ENCODE measurements at regions not wholly inside any gene's neighbourhood (a gene's known extent, or its start where the extent isn't known, plus 50 kb on each side); places are given as distances from the start of the nearest gene placed in this dataset.

- no peak overlapping the region for H3K9ac ChIP-seq (ENCODE audit: low read depth, low read length)
- no peak overlapping the region for H2AFZ ChIP-seq (replicated peaks; ENCODE audit: low read length, poor library complexity)
- H3K4me3 ChIP-seq (ENCODE audit: insufficient read depth, low read depth, low read length), result no peak overlapping the region
- no peak overlapping the region for H3K4ac ChIP-seq (ENCODE audit: low read depth, low read length)
- H3K4me1 ChIP-seq (ENCODE audit: control insufficient read depth, insufficient read depth, low read length), result no peaks in the 10 kb centered on the region
- no peak for TF ChIP-seq FOS (IDR thresholded peaks at IDR 0.05; ENCODE audit: low read depth, low read length)
- no peaks in the 10 kb centered on the region for H4K20me1 ChIP-seq (ENCODE audit: insufficient read depth, low read length)
- no peak overlapping the region for H3K23ac ChIP-seq (ENCODE audit: low read depth, low read length)
- no peaks in the 10 kb centered on the region for H3K36me3 ChIP-seq (ENCODE audit: control insufficient read depth, insufficient read depth, low read length)
- ChIA-PET CTCF (no interaction called here), POLR2A (ENCODE audit: unreplicated experiment) (no interaction called here)
- H2BK5ac ChIP-seq (ENCODE audit: low read depth, low read length, poor library complexity, severe bottlenecking), result no peak overlapping the region
- H2BK15ac ChIP-seq (ENCODE audit: low read depth, low read length), result no peak overlapping the region
- in situ Hi-C loops (cut with MboI; ENCODE audit: low sequenced_read_pairs), result no loop called here
- H3K9me1 ChIP-seq (ENCODE audit: insufficient read depth, low read length), result no peaks in the 10 kb centered on the region
- no peak overlapping the region for H3K4me2 ChIP-seq (ENCODE audit: low read depth, low read length)
- H2AK5ac ChIP-seq (ENCODE audit: low read depth, low read length), result no peak overlapping the region
- H4K91ac ChIP-seq (ENCODE audit: insufficient read depth, low read depth, low read length), result no peak overlapping the region
- DNase-seq (no peak), ATAC-seq (ENCODE audit: low read depth) (no peak)
- no peak overlapping the region for H3K56ac ChIP-seq (ENCODE audit: extremely low read depth, insufficient read depth, low read length)
- H2AK9ac ChIP-seq (replicated peaks; ENCODE audit: low read depth, low read length, poor library complexity), result no peak overlapping the region
- intact Hi-C loops (cut with micrococcal nuclease), result no loop called here
- H3K27ac ChIP-seq (ENCODE audit: insufficient read depth, low read length), result no peak overlapping the region
- H3K14ac ChIP-seq (replicated peaks; ENCODE audit: low read depth, low read length), result no peak overlapping the region
- no peaks in the 10 kb centered on the region for H3K27me3 ChIP-seq (ENCODE audit: control insufficient read depth, insufficient read depth, low read length)
- no peaks in the 10 kb centered on the region for H3K79me1 ChIP-seq (ENCODE audit: low read depth in 1 of 2, low read length in 2 of 2)
- H2BK20ac ChIP-seq (ENCODE audit: low read depth, low read length), result no peak overlapping the region
- H2BK120ac ChIP-seq (ENCODE audit: low read depth, low read length), result no peak overlapping the region
- peaks cover 7% of the 10 kb centered on the region for H3K9me3 ChIP-seq (ENCODE audit: control insufficient read depth, insufficient read depth, low read length)
- H4K5ac ChIP-seq (ENCODE audit: low read depth, low read length), result no peak overlapping the region
- BruUV-seq (replicated peaks), result no TSS peak
- dilution Hi-C loops (cut with HindIII; ENCODE audit: low sequenced_read_pairs, unreplicated experiment), result no loop called here
- no peak overlapping the region for H3K18ac ChIP-seq (ENCODE audit: low read depth, low read length)
- no peak overlapping the region for H4K8ac ChIP-seq (ENCODE audit: low read depth in 2 of 2, low read length in 2 of 2)
Measured at GRCh38 chr7:9698375-9698774, 1265.0 kb downstream of the NXPH1 start.

All from IMR-90 (cell line).